ENCODE measurements at regions not wholly inside any gene's neighbourhood (a gene's known extent, or its start where the extent isn't known, plus 50 kb on each side); places are given as distances from the start of the nearest gene placed in this dataset.

DNA sequence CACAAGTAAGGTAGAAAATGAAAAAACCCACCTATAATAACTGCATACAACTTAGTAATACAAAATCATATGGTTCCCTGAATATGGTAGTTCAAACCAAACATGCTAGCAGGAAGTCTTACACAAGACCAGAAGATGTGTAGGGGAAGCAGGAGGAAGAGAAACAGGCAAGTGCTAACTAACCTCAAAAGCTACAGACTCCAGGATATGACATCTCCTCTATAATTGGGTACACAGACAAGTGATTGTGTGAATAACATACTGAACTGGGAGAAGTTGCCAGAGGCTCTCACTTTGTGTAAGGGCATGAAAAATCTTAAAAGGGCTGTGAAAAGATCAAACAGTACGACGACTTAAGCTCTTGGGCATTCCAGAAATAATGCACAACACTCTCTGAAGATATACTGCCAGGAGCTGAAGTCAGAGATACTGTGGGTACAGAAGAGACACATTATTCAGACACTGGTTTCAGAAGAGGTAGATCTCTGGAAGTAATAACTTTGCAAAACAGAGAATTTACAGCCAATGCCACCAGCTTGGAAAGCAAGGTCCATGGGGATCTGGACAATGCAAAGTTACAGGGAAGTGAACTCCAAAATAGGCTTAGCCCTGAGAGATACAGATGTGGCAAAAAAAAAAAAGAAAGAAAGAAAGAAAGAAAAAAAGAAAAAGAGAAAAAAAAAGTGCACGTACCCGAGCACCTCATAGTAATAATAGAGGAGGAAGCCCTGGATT, 767.2 kb downstream of the TNS3 start:
- TF ChIP-seq, protein P1, sequence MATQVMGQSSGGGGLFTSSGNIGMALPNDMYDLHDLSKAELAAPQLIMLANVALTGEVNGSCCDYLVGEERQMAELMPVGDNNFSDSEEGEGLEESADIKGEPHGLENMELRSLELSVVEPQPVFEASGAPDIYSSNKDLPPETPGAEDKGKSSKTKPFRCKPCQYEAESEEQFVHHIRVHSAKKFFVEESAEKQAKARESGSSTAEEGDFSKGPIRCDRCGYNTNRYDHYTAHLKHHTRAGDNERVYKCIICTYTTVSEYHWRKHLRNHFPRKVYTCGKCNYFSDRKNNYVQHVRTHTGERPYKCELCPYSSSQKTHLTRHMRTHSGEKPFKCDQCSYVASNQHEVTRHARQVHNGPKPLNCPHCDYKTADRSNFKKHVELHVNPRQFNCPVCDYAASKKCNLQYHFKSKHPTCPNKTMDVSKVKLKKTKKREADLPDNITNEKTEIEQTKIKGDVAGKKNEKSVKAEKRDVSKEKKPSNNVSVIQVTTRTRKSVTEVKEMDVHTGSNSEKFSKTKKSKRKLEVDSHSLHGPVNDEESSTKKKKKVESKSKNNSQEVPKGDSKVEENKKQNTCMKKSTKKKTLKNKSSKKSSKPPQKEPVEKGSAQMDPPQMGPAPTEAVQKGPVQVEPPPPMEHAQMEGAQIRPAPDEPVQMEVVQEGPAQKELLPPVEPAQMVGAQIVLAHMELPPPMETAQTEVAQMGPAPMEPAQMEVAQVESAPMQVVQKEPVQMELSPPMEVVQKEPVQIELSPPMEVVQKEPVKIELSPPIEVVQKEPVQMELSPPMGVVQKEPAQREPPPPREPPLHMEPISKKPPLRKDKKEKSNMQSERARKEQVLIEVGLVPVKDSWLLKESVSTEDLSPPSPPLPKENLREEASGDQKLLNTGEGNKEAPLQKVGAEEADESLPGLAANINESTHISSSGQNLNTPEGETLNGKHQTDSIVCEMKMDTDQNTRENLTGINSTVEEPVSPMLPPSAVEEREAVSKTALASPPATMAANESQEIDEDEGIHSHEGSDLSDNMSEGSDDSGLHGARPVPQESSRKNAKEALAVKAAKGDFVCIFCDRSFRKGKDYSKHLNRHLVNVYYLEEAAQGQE (IDR thresholded peaks at IDR 0.05; ENCODE audit: insufficient read depth in 1 of 2, low read depth in 2 of 2, low read length in 2 of 2) = no peak
- TF ChIP-seq SIN3A (IDR thresholded peaks at IDR 0.05; ENCODE audit: borderline replicate concordance, insufficient read depth, low read length) = no peak
